GM12878 (cell line): ENCODE measurements at regions not wholly inside any gene's neighbourhood (a gene's known extent, or its start where the extent isn't known, plus 50 kb on each side); places are given as distances from the start of the nearest gene placed in this dataset.

Experiments used
- ATAC-seq: fragments of 200-7000 bp; cut with Tn5 transposase; 3 replicates; pipeline ENCODE4 v1.9.1; 2020; ENCODE audit warnings: mild to moderate bottlenecking, moderate library complexity
- BruUV-seq: library from RNA; stranded (reverse); fragments of 400-500 nt; replicated peaks from 2 replicates; lab custom pipeline; 2021; lab: Mats Ljungman, UMichigan
- CTCF ChIA-PET: fragments of 300-600 bp; sonication (Branson Sonifier 250); formaldehyde crosslinking; extraction: SDS; loops from one replicate; lab custom pipeline; 2021; ENCODE audit warnings: inconsistent platforms; lab: Yijun Ruan, JAX
- POLR2A ChIA-PET: fragments of 350-600 bp; formaldehyde crosslinking; extraction: SDS; loops from one replicate; lab custom pipeline; 2021; ENCODE audit warnings: inconsistent platforms; lab: Charles Lee
- RAD21 ChIA-PET: fragments of 300-600 bp; sonication (Branson Sonifier 250); formaldehyde crosslinking; loops from one replicate; lab custom pipeline; 2023; ENCODE audit warnings: antibody characterized with exemption; ENCODE audit not compliant: unreplicated experiment; lab: Charles Lee
- SMC1A ChIA-PET: fragments of 300-600 bp; sonication (Branson Sonifier 250); formaldehyde crosslinking; loops from one replicate; lab custom pipeline; 2023; ENCODE audit not compliant: unreplicated experiment, uncharacterized antibody; lab: Charles Lee
- DNase-seq: peaks from one replicate; pipeline ENCODE4 v3.0.0-alpha.2; 2011; ENCODE audit warnings: low read depth, low spot score
- FAIRE-seq: peaks from 3 replicates; lab custom pipeline; 2011; peaks lifted over from hg19 to GRCh38; lab: Jason Lieb, UNC
- H2AFZ ChIP-seq: 2 replicates; pipeline ENCODE4 v1.6.0; 2011; ENCODE audit warnings: low read depth, low read length, control low read depth; ENCODE audit not compliant: control insufficient read depth
- H3K27ac ChIP-seq: 2 replicates; pipeline ENCODE4 v1.5.1; 2011; ENCODE audit warnings: control low read depth; ENCODE audit not compliant: control insufficient read depth, insufficient read depth
- H3K27me3 ChIP-seq, 2 experiments: replicated peaks in 1 of 2; 2 replicates each; pipeline versions ENCODE4 v1.6.0 to v1.6.1; 2011; ENCODE audit warnings: low read length in 1 of 2; ENCODE audit not compliant: control insufficient read depth in 2 of 2, insufficient read depth in 2 of 2
- H3K36me3 ChIP-seq, 2 experiments: 2 replicates each; pipeline ENCODE4 v1.5.1; 2011; ENCODE audit warnings: low read length in 1 of 2; ENCODE audit not compliant: control insufficient read depth in 2 of 2, insufficient read depth in 2 of 2
- H3K4me1 ChIP-seq: 2 replicates; pipeline ENCODE4 v1.6.1; 2011; ENCODE audit warnings: mild to moderate bottlenecking, low read length, moderate library complexity, mixed read lengths; ENCODE audit not compliant: control insufficient read depth, insufficient read depth
- H3K4me2 ChIP-seq: 2 replicates; pipeline ENCODE4 v1.6.0; 2011; ENCODE audit warnings: control low read depth; ENCODE audit not compliant: control insufficient read depth, insufficient read depth
- H3K4me3 ChIP-seq: fragments of 200-600 bp; sonication (generic); 2 replicates; pipeline ENCODE4 v1.5.1; 2016
- H3K79me2 ChIP-seq: 2 replicates; pipeline ENCODE4 v1.6.0; 2011; ENCODE audit warnings: low read length; ENCODE audit not compliant: control insufficient read depth, insufficient read depth
- H3K9ac ChIP-seq: 2 replicates; pipeline ENCODE4 v1.8.0; 2011; ENCODE audit warnings: low read length, control low read depth, mixed read lengths; ENCODE audit not compliant: control insufficient read depth, insufficient read depth
- H3K9me3 ChIP-seq: replicated peaks from 3 replicates; pipeline ENCODE4 v1.5.1; 2011; ENCODE audit warnings: mild to moderate bottlenecking, low read length; ENCODE audit not compliant: control insufficient read depth, insufficient read depth
- H4K20me1 ChIP-seq: 2 replicates; pipeline ENCODE4 v1.6.0; 2011; ENCODE audit not compliant: control insufficient read depth, insufficient read depth
- ATF3 ChIP-seq: IDR thresholded peaks from 2 replicates; pipeline ENCODE4 v1.6.1; 2011; ENCODE audit warnings: low read depth, mild to moderate bottlenecking, low read length, moderate library complexity, borderline replicate concordance; ENCODE audit errors: extremely low read depth
- EGR1 ChIP-seq, 2 experiments: IDR thresholded peaks; 1 replicate in 1 of 2; 2 replicates in 1 of 2; pipeline ENCODE4 v1.6.1; 2011 to 2012; ENCODE audit warnings: low read depth in 2 of 2, low read length in 2 of 2, borderline replicate concordance in 1 of 2, mild to moderate bottlenecking in 1 of 2, moderate library complexity in 1 of 2
- HSF1 ChIP-seq: fragments of 150-350 bp; IDR thresholded peaks from 2 replicates; pipeline ENCODE4 v1.6.1; 2014; ENCODE audit warnings: mild to moderate bottlenecking, low read depth, low read length
- KLF5 ChIP-seq: fragments of 450-650 bp; IDR thresholded peaks from 2 replicates; pipeline ENCODE4 v1.6.1; 2014; ENCODE audit warnings: mild to moderate bottlenecking; ENCODE audit not compliant: partially characterized antibody
- NFXL1 ChIP-seq: fragments of 450-650 bp; IDR thresholded peaks from 2 replicates; pipeline ENCODE4 v1.6.1; 2017; ENCODE audit warnings: antibody characterized with exemption, mild to moderate bottlenecking, borderline replicate concordance
- TAF1 ChIP-seq: IDR thresholded peaks from 2 replicates; pipeline ENCODE4 v1.6.1; 2011; ENCODE audit warnings: mild to moderate bottlenecking, low read depth, low read length, borderline replicate concordance
- YBX1 ChIP-seq: fragments of 450-650 bp; IDR thresholded peaks from 2 replicates; pipeline ENCODE4 v1.6.1; 2016; ENCODE audit warnings: antibody characterized with exemption
- WGBS: methylation state at CpG from one replicate; pipeline ENCODE4 v1.1.6; 2016; ENCODE audit warnings: low lambda C conversion rate; ENCODE audit not compliant: insufficient replicate concordance, insufficient coverage; ENCODE audit errors: missing lambda C conversion rate; 5-methylcytosine and 5-hydroxymethylcytosine counted together
- in situ Hi-C: fragments of 300-500 bp; cut with MboI; formaldehyde crosslinking; loops from 9 replicates; pipeline ENCODE4 v1.14.3; 2018; ENCODE audit warnings: mixed read lengths
- intact Hi-C: fragments of 100-400 bp; cut with micrococcal nuclease; formaldehyde crosslinking; loops from one replicate; pipeline ENCODE4 v1.14.2; 2022; ENCODE audit not compliant: unreplicated experiment

- Histone ChIP-seq H3K4me1 (no peaks in the 10 kb centered on the region; the same call in 1 of the 2 replicates), H3K27me3 (no peaks in the 10 kb centered on the region; a peak in 1 of 4 replicates), H3K4me2 (no peak overlapping the region)
- in situ Hi-C loops: no loop called here
- POLR2A ChIA-PET: no interaction called here
- no peak for DNase-seq
- TF ChIP-seq EGR1 (IDR thresholded peaks at IDR 0.05; ENCODE audit: borderline replicate concordance in 1 of 2, low read depth in 2 of 2, low read length in 2 of 2): no peak
- no peak for TF ChIP-seq KLF5
- TF ChIP-seq ATF3: no peak
- no peak for TF ChIP-seq NFXL1
- no peak for TF ChIP-seq HSF1
- TF ChIP-seq YBX1: no peak
- TF ChIP-seq TAF1: no peak
- TF ChIP-seq, all 136 proteins: peak for 0
- no peaks in the 10 kb centered on the region for H3K36me3 ChIP-seq
- H3K79me2 ChIP-seq: no peaks in the 10 kb centered on the region
- no TSS peak for BruUV-seq
- no peak overlapping the region for H3K4me3 ChIP-seq
- SMC1A ChIA-PET: no interaction called here
- 9% methylated on average over 2 of the region's 2 CpGs for WGBS
- H4K20me1 ChIP-seq: no peaks in the 10 kb centered on the region
- no peaks in the 10 kb centered on the region; the same call in 2 of the 3 replicates for H3K9me3 ChIP-seq
- H3K9ac ChIP-seq: no peak overlapping the region
- FAIRE-seq (no peak), ATAC-seq (no peak)
- CTCF ChIA-PET: no interaction called here
- H2AFZ ChIP-seq: no peak overlapping the region
- intact Hi-C loops: no loop called here
- RAD21 ChIA-PET: interaction anchor here (0.6 kb wide), 1 partner anchor 970 kb away, joined by 3 read pairs; no protein-coding TSS in a partner anchor
- H3K27ac ChIP-seq: no peak overlapping the region
Observed at GRCh38 chr11:45528435-45528834, 137.0 kb downstream of the CHST1 start.
